Stimulated activated memory B cell treated with anti-CD40 and anti-IgM and Interleukin-4, amounts not matched to agents 10 μg/mL and 1 μg/mL and 100 μg/mL, for 72 hours (primary cell): ENCODE measurements at regions not wholly inside any gene's neighbourhood (a gene's known extent, or its start where the extent isn't known, plus 50 kb on each side); places are given as distances from the start of the nearest gene placed in this dataset.
"Not testable (repeated sequence)": the region's sequence is repeated elsewhere in the genome, so short reads cannot be mapped to it uniquely, and the experiment has no call there.

Experiments
- ATAC-seq: fragments of 150-1000 bp; cut with Tn5 transposase; 2 replicates; pipeline ENCODE4 v1.10.0; 2021
- H3K27ac Mint-ChIP-seq: one replicate; pipeline ENCODE4 v1.8.0; 2022; ENCODE audit warnings: mild to moderate bottlenecking, mixed read lengths
- H3K27me3 Mint-ChIP-seq: one replicate; pipeline ENCODE4 v1.8.0; 2022; ENCODE audit warnings: mixed read lengths
- H3K36me3 Mint-ChIP-seq: one replicate; pipeline ENCODE4 v1.8.0; 2022; ENCODE audit warnings: mixed read lengths
- H3K4me1 Mint-ChIP-seq: one replicate; pipeline ENCODE4 v1.8.0; 2022; ENCODE audit warnings: mixed read lengths
- H3K4me3 Mint-ChIP-seq: one replicate; pipeline ENCODE4 v1.8.0; 2022; ENCODE audit warnings: mild to moderate bottlenecking, moderate library complexity, mixed read lengths
- H3K9me3 Mint-ChIP-seq: one replicate; pipeline ENCODE4 v1.8.0; 2022; ENCODE audit warnings: mixed read lengths

- Mint-ChIP-seq H3K4me3 (no peak overlapping the region), H3K36me3 (no peaks in the 10 kb centered on the region), H3K4me1 (no peaks in the 10 kb centered on the region), H3K9me3 (peaks cover 13% of the 10 kb centered on the region), H3K27ac (no peak overlapping the region), H3K27me3 (no peaks in the 10 kb centered on the region)
- no peak for ATAC-seq
Measured at GRCh38 chr13:59409211-59409610, 754.5 kb downstream of the DIAPH3 start.

- H3K36me3 Mint-ChIP-seq, result no peaks in the 10 kb centered on the region
- no peaks in the 10 kb centered on the region for H3K4me1 Mint-ChIP-seq
- ATAC-seq, result no peak
- peaks cover 13% of the 10 kb centered on the region for H3K9me3 Mint-ChIP-seq
- no peak overlapping the region for H3K4me3 Mint-ChIP-seq
- H3K27me3 Mint-ChIP-seq, result no peaks in the 10 kb centered on the region
- H3K27ac Mint-ChIP-seq, result no peak overlapping the region
Measured at GRCh38 chr13:59409634-59410200, 754.0 kb downstream of the DIAPH3 start.

- H3K36me3 Mint-ChIP-seq, result no peaks in the 10 kb centered on the region
- H3K4me3 Mint-ChIP-seq, result no peak overlapping the region
- no peaks in the 10 kb centered on the region for H3K27me3 Mint-ChIP-seq
- H3K4me1 Mint-ChIP-seq, result no peaks in the 10 kb centered on the region
- no peak overlapping the region for H3K27ac Mint-ChIP-seq
- ATAC-seq, result peak; percentile 68
- no peaks in the 10 kb centered on the region for H3K9me3 Mint-ChIP-seq
Measured at GRCh38 chr13:59413126-59413525, 750.6 kb downstream of the DIAPH3 start.

GRCh38 chr13:59414006-59414405 is 749.7 kb downstream of the DIAPH3 start:
- Mint-ChIP-seq H3K4me1 (no peaks in the 10 kb centered on the region), H3K9me3 (no peaks in the 10 kb centered on the region), H3K4me3 (no peak overlapping the region), H3K27me3 (no peaks in the 10 kb centered on the region), H3K36me3 (no peaks in the 10 kb centered on the region), H3K27ac (no peak overlapping the region)
- no peak for ATAC-seq

GRCh38 chr13:59415498-59415897 is 748.2 kb downstream of the DIAPH3 start:
- Mint-ChIP-seq H3K36me3 (no peaks in the 10 kb centered on the region), H3K27me3 (no peaks in the 10 kb centered on the region), H3K4me1 (no peaks in the 10 kb centered on the region), H3K4me3 (no peak overlapping the region), H3K27ac (no peak overlapping the region), H3K9me3 (no peaks in the 10 kb centered on the region)
- ATAC-seq, result no peak

GRCh38 chr13:59416561-59416960 is 747.2 kb downstream of the DIAPH3 start:
- H3K27ac Mint-ChIP-seq, result no peak overlapping the region
- no peaks in the 10 kb centered on the region for H3K27me3 Mint-ChIP-seq
- no peaks in the 10 kb centered on the region for H3K4me1 Mint-ChIP-seq
- H3K36me3 Mint-ChIP-seq, result no peaks in the 10 kb centered on the region
- ATAC-seq, result no peak
- no peaks in the 10 kb centered on the region for H3K9me3 Mint-ChIP-seq
- no peak overlapping the region for H3K4me3 Mint-ChIP-seq

GRCh38 chr13:59422646-59423045 is 741.1 kb downstream of the DIAPH3 start:
- H3K9me3 Mint-ChIP-seq, result peaks cover 3% of the 10 kb centered on the region
- H3K27me3 Mint-ChIP-seq, result no peaks in the 10 kb centered on the region
- ATAC-seq, result no peak
- no peaks in the 10 kb centered on the region for H3K36me3 Mint-ChIP-seq
- no peak overlapping the region for H3K4me3 Mint-ChIP-seq
- no peaks in the 10 kb centered on the region for H3K4me1 Mint-ChIP-seq
- no peak overlapping the region for H3K27ac Mint-ChIP-seq

GRCh38 chr13:59423708-59424340 is 739.9 kb downstream of the DIAPH3 start:
- Mint-ChIP-seq H3K9me3 (peaks cover 11% of the 10 kb centered on the region), H3K4me1 (no peaks in the 10 kb centered on the region), H3K4me3 (no peak overlapping the region), H3K27me3 (no peaks in the 10 kb centered on the region), H3K36me3 (no peaks in the 10 kb centered on the region), H3K27ac (no peak overlapping the region)
- no peak for ATAC-seq

GRCh38 chr13:59424661-59425060 is 739.1 kb downstream of the DIAPH3 start:
- peaks cover 11% of the 10 kb centered on the region for H3K9me3 Mint-ChIP-seq
- H3K4me3 Mint-ChIP-seq, result no peak overlapping the region
- ATAC-seq, result no peak
- no peaks in the 10 kb centered on the region for H3K4me1 Mint-ChIP-seq
- H3K27ac Mint-ChIP-seq, result no peak overlapping the region
- no peaks in the 10 kb centered on the region for H3K27me3 Mint-ChIP-seq
- no peaks in the 10 kb centered on the region for H3K36me3 Mint-ChIP-seq

GRCh38 chr13:59425211-59425741 is 738.5 kb downstream of the DIAPH3 start:
- Mint-ChIP-seq H3K27me3 (no peaks in the 10 kb centered on the region), H3K36me3 (no peaks in the 10 kb centered on the region), H3K4me3 (no peak overlapping the region), H3K4me1 (no peaks in the 10 kb centered on the region), H3K27ac (no peak overlapping the region), H3K9me3 (peaks cover 11% of the 10 kb centered on the region)
- ATAC-seq, result no peak

- H3K27ac Mint-ChIP-seq, result no peak overlapping the region
- no peak overlapping the region for H3K4me3 Mint-ChIP-seq
- no peak for ATAC-seq
Measured at GRCh38 chr13:59435024-59435423, 728.7 kb downstream of the DIAPH3 start.

GRCh38 chr13:59437544-59438301 is 726.0 kb downstream of the DIAPH3 start:
- Mint-ChIP-seq H3K4me3 (no peak overlapping the region), H3K36me3 (no peaks in the 10 kb centered on the region), H3K27me3 (no peaks in the 10 kb centered on the region), H3K4me1 (no peaks in the 10 kb centered on the region), H3K9me3 (peaks cover 16% of the 10 kb centered on the region), H3K27ac (no peak overlapping the region)
- no peak for ATAC-seq

More at GRCh38 chr13:59435024-59435423, 728.7 kb downstream of the DIAPH3 start:
- H3K27me3 Mint-ChIP-seq, result no peaks in the 10 kb centered on the region
- no peaks in the 10 kb centered on the region for H3K36me3 Mint-ChIP-seq
- H3K4me1 Mint-ChIP-seq, result no peaks in the 10 kb centered on the region
- peaks cover 21% of the 10 kb centered on the region for H3K9me3 Mint-ChIP-seq

GRCh38 chr13:59439776-59440428 is 723.8 kb downstream of the DIAPH3 start:
- H3K27ac Mint-ChIP-seq, result no peak overlapping the region
- H3K4me1 Mint-ChIP-seq, result no peaks in the 10 kb centered on the region
- no peak for ATAC-seq
- H3K4me3 Mint-ChIP-seq, result no peak overlapping the region
- no peaks in the 10 kb centered on the region for H3K27me3 Mint-ChIP-seq
- peaks cover 6% of the 10 kb centered on the region for H3K9me3 Mint-ChIP-seq
- no peaks in the 10 kb centered on the region for H3K36me3 Mint-ChIP-seq

GRCh38 chr13:59441068-59441467 is 722.7 kb downstream of the DIAPH3 start:
- not testable (repeated sequence) for H3K4me3 Mint-ChIP-seq, H3K27ac Mint-ChIP-seq, H3K27me3 Mint-ChIP-seq, ATAC-seq, H3K9me3 Mint-ChIP-seq, H3K4me1 Mint-ChIP-seq, H3K36me3 Mint-ChIP-seq

GRCh38 chr13:59441596-59442280 is 722.0 kb downstream of the DIAPH3 start:
- H3K4me1 Mint-ChIP-seq, result no peaks in the 10 kb centered on the region
- no peak overlapping the region for H3K27ac Mint-ChIP-seq
- peaks cover 3% of the 10 kb centered on the region for H3K9me3 Mint-ChIP-seq
- no peaks in the 10 kb centered on the region for H3K36me3 Mint-ChIP-seq
- no peak for ATAC-seq
- no peaks in the 10 kb centered on the region for H3K27me3 Mint-ChIP-seq
- H3K4me3 Mint-ChIP-seq, result no peak overlapping the region
